ENCODE measurements at regions not wholly inside any gene's neighbourhood (a gene's known extent, or its start where the extent isn't known, plus 50 kb on each side); places are given as distances from the start of the nearest gene placed in this dataset.

DNA sequence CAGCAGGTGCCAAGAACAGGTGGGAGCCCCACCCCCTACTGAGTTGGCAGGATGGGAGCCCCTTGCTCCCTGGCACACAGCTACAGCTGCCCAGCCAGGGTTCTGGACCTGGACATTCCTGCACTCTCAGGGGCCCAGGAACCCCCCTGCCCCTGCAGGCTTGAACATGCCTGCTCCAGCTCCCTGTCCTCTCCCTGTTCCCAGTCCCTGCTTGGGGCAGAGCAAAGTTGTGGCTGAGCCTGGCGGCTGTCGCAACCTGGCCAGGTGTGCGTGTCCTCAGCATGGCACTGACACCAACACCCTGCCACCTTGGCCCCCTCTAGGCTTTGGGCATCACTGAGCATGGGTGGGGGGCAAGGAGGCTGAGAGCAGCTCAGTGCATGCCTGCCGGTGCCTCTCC, 491.2 kb upstream of the NOX3 start:
- Mint-ChIP-seq H3K27me3 (no peaks in the 10 kb centered on the region), H3K4me1 (no peaks in the 10 kb centered on the region), H3K27ac (no peak overlapping the region), H3K4me3 (no peak overlapping the region), H3K9me3 (peaks cover 16% of the 10 kb centered on the region), H3K36me3 (no peaks in the 10 kb centered on the region)
- no peak for ATAC-seq

DNA sequence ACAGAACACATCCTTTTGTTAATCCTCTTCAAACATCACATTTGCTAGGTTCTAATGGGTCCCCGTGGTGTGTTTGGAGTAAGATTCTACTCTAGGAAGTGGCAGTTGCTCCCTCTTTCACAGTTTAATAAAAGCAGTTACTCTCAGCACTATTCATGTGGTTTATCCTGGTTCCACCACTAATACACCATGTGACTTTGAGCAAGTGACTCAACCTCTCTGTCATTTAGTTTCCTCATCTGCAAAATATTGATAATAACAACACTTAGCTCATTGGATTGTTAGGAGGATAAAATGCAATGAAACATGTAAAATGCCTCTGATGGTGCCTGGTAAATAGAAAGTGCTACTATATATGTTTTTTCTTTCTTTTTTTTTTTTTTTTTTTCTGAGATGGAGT, 488.0 kb upstream of the NOX3 start:
- Mint-ChIP-seq H3K4me3 (no peak overlapping the region), H3K27ac (no peak overlapping the region), H3K9me3 (peaks cover 16% of the 10 kb centered on the region), H3K4me1 (no peaks in the 10 kb centered on the region), H3K36me3 (no peaks in the 10 kb centered on the region), H3K27me3 (no peaks in the 10 kb centered on the region)
- ATAC-seq = no peak

DNA sequence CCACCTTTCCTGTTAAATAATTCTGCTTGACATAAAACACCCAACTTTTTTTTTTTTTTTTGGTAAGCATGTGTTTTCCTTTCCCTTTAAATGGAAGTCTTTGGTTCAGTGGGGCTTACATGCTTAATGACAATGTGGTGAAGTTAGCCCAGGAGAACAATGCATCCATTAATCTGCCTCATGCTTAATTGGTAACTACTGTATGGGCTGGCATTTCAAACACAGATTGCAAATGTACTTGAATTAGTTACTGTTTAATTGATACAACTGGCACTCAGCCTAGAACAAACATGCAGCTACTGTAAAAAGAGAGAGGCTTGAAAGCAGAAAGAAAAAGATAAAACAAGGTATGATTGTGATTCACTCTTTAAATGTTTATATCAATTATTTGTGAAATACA, 483.6 kb upstream of the NOX3 start:
- H3K27me3 Mint-ChIP-seq = no peaks in the 10 kb centered on the region
- no peaks in the 10 kb centered on the region for H3K4me1 Mint-ChIP-seq

DNA sequence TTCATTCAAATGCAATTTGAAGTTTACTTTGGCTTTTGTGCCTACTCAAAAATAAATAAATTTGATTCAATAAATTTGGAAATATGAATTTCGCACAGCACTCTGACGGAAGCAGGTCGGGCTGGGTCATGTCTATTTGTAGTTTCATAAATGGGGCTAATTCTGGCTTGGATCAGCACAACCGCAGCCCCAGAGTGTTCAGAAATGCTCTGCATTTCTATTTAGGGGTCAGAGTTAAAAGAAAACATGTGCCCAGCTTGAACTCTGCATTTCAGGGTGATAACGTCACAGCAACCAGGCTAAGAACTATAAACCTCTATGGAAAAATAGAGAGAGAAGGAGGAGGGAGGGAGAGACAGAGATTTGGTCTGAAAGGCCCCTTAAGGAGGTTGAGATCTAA, 480.9 kb upstream of the NOX3 start:
- no peak for ATAC-seq
- Mint-ChIP-seq H3K9me3 (peaks cover 2% of the 10 kb centered on the region), H3K27me3 (no peaks in the 10 kb centered on the region), H3K36me3 (no peaks in the 10 kb centered on the region), H3K4me1 (no peaks in the 10 kb centered on the region), H3K4me3 (no peak overlapping the region), H3K27ac (no peak overlapping the region)

More for the DNA sequence above, 483.6 kb upstream of the NOX3 start:
- H3K36me3 Mint-ChIP-seq = no peaks in the 10 kb centered on the region
- no peak overlapping the region for H3K4me3 Mint-ChIP-seq
- no peak overlapping the region for H3K27ac Mint-ChIP-seq
- H3K9me3 Mint-ChIP-seq = peaks cover 5% of the 10 kb centered on the region
- no peak for ATAC-seq

DNA sequence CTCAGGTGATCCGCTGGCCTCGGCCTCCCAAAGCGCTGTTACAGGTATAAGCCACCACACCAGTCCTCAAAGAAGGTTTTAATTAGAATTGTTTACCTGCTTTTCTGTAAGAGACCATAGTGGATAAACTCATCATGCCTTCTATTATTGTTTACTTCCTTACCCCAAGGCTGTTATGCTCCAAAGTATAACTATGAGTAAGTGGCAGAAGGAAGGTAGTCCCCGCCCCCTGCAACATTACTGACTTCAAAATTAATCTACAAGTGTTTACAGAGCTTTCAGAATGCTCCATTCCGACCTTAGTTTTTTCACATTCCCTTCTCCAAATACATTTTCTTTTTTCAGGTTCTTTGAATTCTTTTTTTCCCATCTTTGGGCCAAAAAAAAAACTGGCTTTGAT, 480.5 kb upstream of the NOX3 start:
- H3K4me1 Mint-ChIP-seq = no peaks in the 10 kb centered on the region
- no peaks in the 10 kb centered on the region for H3K27me3 Mint-ChIP-seq
- ATAC-seq = no peak
- H3K4me3 Mint-ChIP-seq = no peak overlapping the region
- H3K27ac Mint-ChIP-seq = no peak overlapping the region
- peaks cover 2% of the 10 kb centered on the region for H3K9me3 Mint-ChIP-seq
- H3K36me3 Mint-ChIP-seq = no peaks in the 10 kb centered on the region

DNA sequence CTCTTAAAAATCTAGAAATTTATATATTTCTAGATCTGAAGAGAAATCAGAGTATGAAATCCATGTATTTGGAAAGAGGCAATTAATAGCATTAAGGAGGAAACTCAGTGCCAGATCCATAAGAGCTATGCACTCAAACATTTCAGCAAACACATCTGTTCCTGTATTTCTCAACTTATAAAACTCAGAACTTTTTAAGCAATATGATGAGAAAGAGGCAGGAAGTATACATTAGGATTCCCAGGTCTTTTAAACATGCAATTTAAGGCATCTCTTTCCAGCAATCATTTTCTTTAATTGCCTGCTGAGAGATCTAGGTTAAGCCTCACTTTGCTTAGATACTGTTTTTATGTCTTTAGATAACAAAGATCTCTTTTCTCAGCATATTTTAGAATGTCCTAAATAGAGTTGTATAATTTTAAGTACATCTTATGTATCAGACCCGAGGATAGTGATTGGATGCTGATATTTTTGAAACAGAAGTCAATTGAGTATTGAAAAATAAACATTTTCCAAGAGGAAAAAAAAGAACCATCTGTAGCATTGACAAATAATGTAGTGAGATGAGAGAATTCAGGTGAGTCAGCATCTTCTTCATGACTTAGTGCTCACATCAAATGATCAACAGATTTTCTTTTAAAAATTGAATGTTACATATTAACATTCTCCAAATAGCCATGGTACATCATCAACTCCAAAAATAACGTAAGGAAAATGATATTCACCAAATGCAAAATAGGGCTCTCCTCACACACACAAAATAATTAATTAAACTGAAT, 461.4 kb upstream of the NOX3 start:
- Mint-ChIP-seq H3K9me3 (no peaks in the 10 kb centered on the region), H3K4me1 (no peaks in the 10 kb centered on the region), H3K36me3 (no peaks in the 10 kb centered on the region), H3K27me3 (no peaks in the 10 kb centered on the region), H3K4me3 (no peak overlapping the region), H3K27ac (no peak overlapping the region)
- ATAC-seq = no peak

DNA sequence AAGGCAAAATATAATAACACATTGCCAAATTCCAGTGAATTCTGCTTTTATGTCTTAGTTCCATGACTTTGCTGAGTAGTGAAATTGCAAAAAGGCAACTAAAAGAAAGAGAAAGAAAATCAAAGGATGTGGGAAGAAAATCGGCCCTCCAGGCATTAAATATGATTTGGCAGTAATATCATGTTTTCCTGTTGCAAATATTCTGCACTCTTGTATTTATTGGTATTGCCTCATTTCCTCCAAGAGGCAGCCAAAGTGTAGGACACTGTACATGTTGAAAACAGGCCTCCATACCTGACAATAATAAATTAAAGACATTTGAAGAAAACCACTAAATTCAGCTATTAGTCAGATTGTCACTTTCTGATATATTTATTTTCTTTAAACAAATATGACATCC, 460.0 kb upstream of the NOX3 start:
- Mint-ChIP-seq H3K4me3 (no peak overlapping the region), H3K27ac (no peak overlapping the region), H3K36me3 (no peaks in the 10 kb centered on the region), H3K4me1 (no peaks in the 10 kb centered on the region), H3K27me3 (no peaks in the 10 kb centered on the region), H3K9me3 (no peaks in the 10 kb centered on the region)
- ATAC-seq = no peak

DNA sequence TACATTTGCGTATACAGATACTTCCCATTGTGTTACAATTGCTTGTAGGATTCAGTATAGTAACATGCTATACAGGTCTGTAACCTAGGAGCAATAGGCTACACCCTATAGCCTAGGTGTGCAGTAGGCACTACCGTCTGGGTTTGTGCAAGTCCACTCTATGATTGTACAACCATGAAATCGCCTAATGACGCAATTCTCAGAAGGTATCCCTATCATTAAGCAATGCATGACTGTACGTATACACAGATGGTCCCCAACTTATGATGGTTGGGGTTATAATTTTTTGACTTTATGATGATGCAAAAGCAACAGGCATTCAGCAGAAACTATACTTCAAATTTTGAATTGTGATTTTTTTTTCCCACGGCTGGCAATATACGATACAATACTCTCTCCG, 458.2 kb upstream of the NOX3 start:
- H3K4me3 Mint-ChIP-seq = no peak overlapping the region
- no peaks in the 10 kb centered on the region for H3K4me1 Mint-ChIP-seq
- no peaks in the 10 kb centered on the region for H3K27me3 Mint-ChIP-seq
- peaks cover 9% of the 10 kb centered on the region for H3K9me3 Mint-ChIP-seq
- ATAC-seq = no peak
- H3K36me3 Mint-ChIP-seq = peaks cover 11% of the 10 kb centered on the region
- H3K27ac Mint-ChIP-seq = no peak overlapping the region

DNA sequence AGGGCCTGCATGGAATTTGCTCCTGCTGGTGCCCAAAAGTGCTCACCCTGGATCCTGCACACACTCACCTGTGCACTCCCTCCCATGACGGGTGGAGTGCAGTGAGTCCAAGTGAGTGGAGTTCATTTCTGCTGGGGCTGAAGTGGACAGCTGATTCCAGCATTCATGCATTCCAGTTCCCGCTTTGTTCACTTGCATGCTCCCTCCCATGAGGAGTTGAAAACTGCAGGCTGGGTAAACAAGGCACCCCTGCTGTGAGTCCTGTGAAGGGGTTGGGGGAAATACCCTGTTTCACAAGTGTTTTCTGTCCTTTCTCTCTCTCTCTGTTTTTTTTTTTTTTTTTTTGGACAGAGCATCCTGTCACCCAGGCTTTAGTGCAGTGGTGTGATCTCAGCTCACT, 454.1 kb upstream of the NOX3 start:
- H3K4me1 Mint-ChIP-seq = no peaks in the 10 kb centered on the region
- H3K4me3 Mint-ChIP-seq = no peak overlapping the region
- H3K27ac Mint-ChIP-seq = no peak overlapping the region
- H3K36me3 Mint-ChIP-seq = peaks cover 17% of the 10 kb centered on the region
- no peak for ATAC-seq
- no peaks in the 10 kb centered on the region for H3K27me3 Mint-ChIP-seq
- peaks cover 14% of the 10 kb centered on the region for H3K9me3 Mint-ChIP-seq

DNA sequence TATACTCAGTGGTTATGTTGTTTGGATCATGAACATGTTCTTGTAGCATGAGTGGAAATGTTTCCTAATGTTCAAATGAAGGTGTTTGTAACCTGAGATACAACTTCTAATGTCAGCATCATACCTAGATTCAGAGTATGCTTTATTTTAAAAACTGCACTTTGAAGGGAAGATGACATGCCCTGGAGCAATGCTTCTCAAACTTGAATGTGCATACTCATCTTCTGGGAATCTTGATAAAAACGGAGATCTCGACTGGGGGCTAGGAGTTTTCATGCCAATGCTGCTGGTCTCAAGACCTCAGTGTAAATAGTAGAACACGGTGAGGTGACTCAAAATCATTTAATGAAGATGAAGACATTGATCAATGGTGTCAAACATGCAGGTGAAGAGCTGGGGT, 440.0 kb upstream of the NOX3 start:
- Mint-ChIP-seq H3K27me3 (no peaks in the 10 kb centered on the region), H3K36me3 (no peaks in the 10 kb centered on the region), H3K4me3 (no peak overlapping the region), H3K27ac (no peak overlapping the region), H3K4me1 (no peaks in the 10 kb centered on the region), H3K9me3 (no peaks in the 10 kb centered on the region)
- no peak for ATAC-seq

DNA sequence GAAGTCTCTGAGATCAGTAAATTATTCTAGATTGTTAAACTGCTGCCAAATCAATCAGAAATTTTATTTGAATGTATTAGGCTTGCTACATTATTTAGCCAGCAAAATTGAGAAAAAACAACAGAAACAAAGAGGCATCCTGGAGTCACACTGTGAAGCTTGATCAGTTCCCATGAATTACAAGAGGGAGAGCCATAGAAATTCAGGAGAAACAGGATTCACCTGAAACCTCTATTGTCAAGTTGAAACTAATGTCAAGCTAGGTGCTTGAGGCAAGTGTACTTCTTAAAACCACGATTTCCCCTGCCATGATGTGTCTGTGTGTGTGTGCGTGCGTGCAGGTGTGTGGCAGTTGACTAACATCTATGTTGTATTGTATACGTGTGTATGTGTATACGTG, 439.1 kb upstream of the NOX3 start:
- H3K4me1 Mint-ChIP-seq = no peaks in the 10 kb centered on the region
- ATAC-seq = no peak

DNA sequence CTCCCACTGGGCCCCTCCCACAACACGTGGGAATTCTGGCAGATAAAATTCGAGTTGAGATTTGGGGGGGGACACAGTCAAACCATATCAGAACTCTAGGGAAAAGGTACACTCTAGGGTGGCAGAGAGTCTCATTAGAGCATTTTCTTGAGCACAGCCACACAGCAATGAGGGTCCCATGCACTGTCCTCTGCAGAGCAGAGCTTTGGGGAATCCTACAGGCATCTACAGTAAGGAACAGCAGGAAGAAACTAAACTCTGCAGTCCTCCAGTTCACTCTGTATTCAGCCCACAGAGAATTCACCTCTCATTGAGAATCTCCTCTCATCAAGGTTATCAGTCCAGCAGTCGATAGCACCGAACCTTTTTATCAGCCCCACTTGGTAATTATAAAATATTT, 438.6 kb upstream of the NOX3 start:
- ATAC-seq = no peak
- H3K9me3 Mint-ChIP-seq = no peaks in the 10 kb centered on the region
- no peak overlapping the region for H3K4me3 Mint-ChIP-seq
- H3K36me3 Mint-ChIP-seq = no peaks in the 10 kb centered on the region
- no peaks in the 10 kb centered on the region for H3K4me1 Mint-ChIP-seq
- H3K27ac Mint-ChIP-seq = no peak overlapping the region
- H3K27me3 Mint-ChIP-seq = no peaks in the 10 kb centered on the region

More for the DNA sequence above, 439.1 kb upstream of the NOX3 start:
- H3K36me3 Mint-ChIP-seq = no peaks in the 10 kb centered on the region
- H3K27ac Mint-ChIP-seq = no peak overlapping the region
- no peaks in the 10 kb centered on the region for H3K9me3 Mint-ChIP-seq
- H3K27me3 Mint-ChIP-seq = no peaks in the 10 kb centered on the region
- H3K4me3 Mint-ChIP-seq = no peak overlapping the region

DNA sequence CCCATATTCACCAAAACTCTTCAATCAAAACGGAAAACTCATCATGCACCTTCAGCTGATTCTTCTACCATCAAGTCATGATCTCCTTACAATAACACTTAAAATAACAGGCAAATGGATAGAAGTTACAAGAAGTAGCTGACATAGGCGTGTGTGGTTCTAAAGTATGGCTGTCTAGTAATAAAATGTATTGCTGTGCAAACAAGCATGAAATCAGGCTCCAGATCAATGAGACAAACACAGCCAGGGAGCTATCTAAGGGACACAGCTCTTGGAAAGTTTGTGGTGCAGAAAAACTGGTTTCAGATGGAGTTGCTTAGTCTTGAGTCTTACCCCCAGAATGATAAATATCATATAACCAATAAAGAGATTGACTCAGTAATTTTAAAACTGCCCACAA, 434.8 kb upstream of the NOX3 start:
- peaks cover 14% of the 10 kb centered on the region for H3K27me3 Mint-ChIP-seq
- no peak overlapping the region for H3K27ac Mint-ChIP-seq
- H3K4me1 Mint-ChIP-seq = no peaks in the 10 kb centered on the region
- no peaks in the 10 kb centered on the region for H3K36me3 Mint-ChIP-seq
- H3K4me3 Mint-ChIP-seq = no peak overlapping the region
- H3K9me3 Mint-ChIP-seq = no peaks in the 10 kb centered on the region
- no peak for ATAC-seq

DNA sequence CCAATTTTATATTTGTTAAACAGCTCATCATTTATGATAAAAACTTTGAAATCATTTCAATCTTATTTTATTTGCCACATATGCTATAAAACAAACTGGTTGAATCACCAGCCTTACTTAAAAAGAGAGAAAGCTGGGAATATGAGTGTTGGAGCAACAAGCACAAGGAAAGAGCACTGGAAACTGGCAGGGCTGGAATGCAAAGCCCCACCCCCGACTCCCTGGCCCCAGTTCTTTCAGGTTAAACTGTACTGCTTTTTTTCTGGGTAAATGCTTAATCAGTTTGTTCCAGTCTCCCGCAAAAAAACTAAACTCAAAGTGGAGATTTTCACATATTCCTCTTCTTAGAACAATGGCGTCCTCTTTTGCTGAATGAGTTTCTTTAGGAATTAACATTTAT, 433.8 kb upstream of the NOX3 start:
- no peaks in the 10 kb centered on the region for H3K36me3 Mint-ChIP-seq
- H3K9me3 Mint-ChIP-seq = no peaks in the 10 kb centered on the region
- H3K4me1 Mint-ChIP-seq = no peaks in the 10 kb centered on the region
- no peak for ATAC-seq
- peaks cover 14% of the 10 kb centered on the region for H3K27me3 Mint-ChIP-seq
- H3K4me3 Mint-ChIP-seq = no peak overlapping the region
- no peak overlapping the region for H3K27ac Mint-ChIP-seq

DNA sequence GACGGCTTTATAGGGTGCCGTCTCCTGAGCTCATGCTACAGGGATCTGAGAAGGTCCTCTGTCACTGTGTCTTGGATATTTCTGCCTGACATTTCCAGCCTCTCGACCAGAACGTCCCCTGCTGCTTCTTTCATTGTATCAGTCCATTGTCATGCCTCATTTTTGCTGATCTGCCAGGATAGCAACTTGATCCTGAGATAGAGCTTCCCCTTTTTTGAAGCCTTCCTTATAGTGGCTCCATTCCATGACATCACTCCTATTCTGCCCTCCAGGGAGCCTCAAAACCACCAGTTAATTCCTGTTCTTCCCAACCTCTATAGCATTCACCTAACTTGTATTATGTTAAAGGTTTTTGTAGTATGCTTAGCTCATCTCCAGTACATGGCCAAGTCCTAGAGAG, 431.8 kb upstream of the NOX3 start:
- Mint-ChIP-seq H3K36me3 (no peaks in the 10 kb centered on the region), H3K27me3 (peaks cover 14% of the 10 kb centered on the region), H3K4me3 (no peak overlapping the region), H3K4me1 (peaks cover 1% of the 10 kb centered on the region), H3K9me3 (no peaks in the 10 kb centered on the region), H3K27ac (no peak overlapping the region)
- ATAC-seq = no peak

DNA sequence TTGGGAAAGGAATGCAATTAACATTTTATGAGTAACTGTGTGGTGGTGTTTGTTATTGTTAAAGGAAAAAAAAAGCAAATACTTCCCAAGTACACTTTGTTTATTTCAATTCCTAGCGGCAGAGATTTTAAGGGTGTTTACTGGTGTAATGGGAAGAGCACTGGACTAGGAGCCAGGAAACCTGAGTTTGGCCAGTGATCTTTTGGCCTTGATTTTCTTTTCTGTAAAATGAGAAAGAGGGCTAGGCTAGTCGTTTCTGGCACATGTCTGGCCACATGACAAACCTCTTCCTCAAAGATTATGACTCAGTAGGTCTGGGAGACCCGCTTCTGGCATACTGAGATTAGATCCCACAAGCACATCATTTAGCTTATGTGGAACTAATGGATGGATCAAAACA, 428.1 kb upstream of the NOX3 start:
- no peak for ATAC-seq
- Mint-ChIP-seq H3K9me3 (no peaks in the 10 kb centered on the region), H3K27ac (no peak overlapping the region), H3K4me1 (peaks cover 9% of the 10 kb centered on the region), H3K4me3 (no peak overlapping the region), H3K36me3 (no peaks in the 10 kb centered on the region), H3K27me3 (peaks cover 14% of the 10 kb centered on the region)

DNA sequence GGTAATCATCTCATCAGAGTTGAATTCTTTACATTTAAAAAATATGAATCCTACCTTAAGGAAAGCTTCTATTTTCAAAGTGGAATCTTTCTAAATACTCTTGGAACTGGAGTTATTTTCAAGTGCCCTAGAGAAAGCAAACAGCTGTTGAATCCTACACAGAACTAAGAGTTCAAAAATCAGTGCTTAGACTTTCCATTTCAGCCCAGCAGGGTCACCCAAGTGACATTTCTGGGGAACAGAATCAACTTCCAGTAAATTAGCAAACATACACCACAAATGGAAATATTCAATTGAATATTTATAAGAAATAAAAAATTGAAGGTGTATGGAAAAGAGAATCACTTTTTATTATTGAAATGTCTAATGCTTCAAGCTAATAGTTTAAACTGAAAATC, 427.7 kb upstream of the NOX3 start:
- H3K4me1 Mint-ChIP-seq = peaks cover 9% of the 10 kb centered on the region
- no peak for ATAC-seq
- peaks cover 13% of the 10 kb centered on the region for H3K27me3 Mint-ChIP-seq
- H3K27ac Mint-ChIP-seq = no peak overlapping the region
- no peak overlapping the region for H3K4me3 Mint-ChIP-seq
- H3K9me3 Mint-ChIP-seq = no peaks in the 10 kb centered on the region
- H3K36me3 Mint-ChIP-seq = no peaks in the 10 kb centered on the region
